Mucosa of rectum (tissue), 2 donors: ENCODE measurements at regions not wholly inside any gene's neighbourhood (a gene's known extent, or its start where the extent isn't known, plus 50 kb on each side); places are given as distances from the start of the nearest gene placed in this dataset.

Source experiments
- H3K27ac ChIP-seq, 2 donors: one replicate each; pipeline ENCODE4 v1.7.0; 2013; ENCODE audit warnings: inconsistent platforms in 2 of 2, low read depth in 2 of 2, low read length in 2 of 2
- H3K27me3 ChIP-seq, 2 donors: one replicate each; pipeline ENCODE4 v1.7.0; 2013; ENCODE audit warnings: low read length in 2 of 2; ENCODE audit not compliant: control insufficient read depth in 2 of 2, insufficient read depth in 2 of 2
- H3K36me3 ChIP-seq, 2 donors: one replicate each; pipeline ENCODE4 v1.7.0; 2013; ENCODE audit warnings: low read length in 2 of 2; ENCODE audit not compliant: control insufficient read depth in 2 of 2, insufficient read depth in 2 of 2
- H3K4me1 ChIP-seq, 2 donors: one replicate each; pipeline ENCODE4 v1.7.0; 2013; ENCODE audit warnings: low read length in 2 of 2, mild to moderate bottlenecking in 1 of 2; ENCODE audit not compliant: control insufficient read depth in 2 of 2, insufficient read depth in 2 of 2
- H3K4me3 ChIP-seq, 2 donors: one replicate each; pipeline ENCODE4 v1.7.0; 2013; ENCODE audit warnings: low read length in 2 of 2
- H3K9ac ChIP-seq, 2 donors: one replicate each; pipeline ENCODE4 v1.7.0; 2013; ENCODE audit warnings: low read length in 2 of 2, low read depth in 1 of 2, mild to moderate bottlenecking in 1 of 2
- H3K9me3 ChIP-seq, 2 donors: one replicate each; pipeline ENCODE4 v1.7.0; 2013; ENCODE audit warnings: low read length in 2 of 2; ENCODE audit not compliant: control insufficient read depth in 2 of 2
- donor health status: healthy.
- donor health status: Normal muscosa, but diverticular disease.

GRCh38 chr2:239752951-239753350 lies 272.2 kb downstream of the NDUFA10 start:
- Histone ChIP-seq H3K9me3 (no peaks in the 10 kb centered on the region), H3K27me3 (no peaks in the 10 kb centered on the region), H3K27ac (no peak overlapping the region), H3K9ac (no peak overlapping the region), H3K4me3 (no peak overlapping the region), H3K36me3 (no peaks in the 10 kb centered on the region), H3K4me1 (no peaks in the 10 kb centered on the region)

- H3K27ac ChIP-seq: no peak overlapping the region
- H3K27me3 ChIP-seq: no peaks in the 10 kb centered on the region
- H3K36me3 ChIP-seq: no peaks in the 10 kb centered on the region
- no peaks in the 10 kb centered on the region for H3K4me1 ChIP-seq
- H3K9me3 ChIP-seq: no peaks in the 10 kb centered on the region
- H3K9ac ChIP-seq: no peak overlapping the region
- no peak overlapping the region for H3K4me3 ChIP-seq
Observed at GRCh38 chr2:239751679-239752355, 273.3 kb downstream of the NDUFA10 start.

- H3K4me1 ChIP-seq: no peaks in the 10 kb centered on the region
- H3K9me3 ChIP-seq: no peaks in the 10 kb centered on the region
- H3K27me3 ChIP-seq: no peaks in the 10 kb centered on the region
- H3K9ac ChIP-seq: no peak overlapping the region
- H3K27ac ChIP-seq: no peak overlapping the region
- H3K4me3 ChIP-seq: no peak overlapping the region
- no peaks in the 10 kb centered on the region for H3K36me3 ChIP-seq
Observed at GRCh38 chr2:239750929-239751678, 274.0 kb downstream of the NDUFA10 start.

- Histone ChIP-seq H3K4me3 (no peak overlapping the region), H3K36me3 (no peaks in the 10 kb centered on the region), H3K9ac (no peak overlapping the region), H3K4me1 (no peaks in the 10 kb centered on the region), H3K9me3 (no peaks in the 10 kb centered on the region), H3K27me3 (no peaks in the 10 kb centered on the region), H3K27ac (no peak overlapping the region)
Observed at GRCh38 chr2:239750045-239750835, 274.9 kb downstream of the NDUFA10 start.

GRCh38 chr2:239749272-239749873 lies 275.8 kb downstream of the NDUFA10 start:
- no peak overlapping the region for H3K9ac ChIP-seq
- no peaks in the 10 kb centered on the region for H3K4me1 ChIP-seq
- no peaks in the 10 kb centered on the region for H3K9me3 ChIP-seq
- no peak overlapping the region for H3K4me3 ChIP-seq
- H3K27me3 ChIP-seq: no peaks in the 10 kb centered on the region
- H3K27ac ChIP-seq: no peak overlapping the region
- H3K36me3 ChIP-seq: no peaks in the 10 kb centered on the region

- H3K27ac ChIP-seq: no peak overlapping the region
- H3K9me3 ChIP-seq: no peaks in the 10 kb centered on the region
- no peak overlapping the region for H3K4me3 ChIP-seq
- no peaks in the 10 kb centered on the region for H3K4me1 ChIP-seq
- no peak overlapping the region for H3K9ac ChIP-seq
- no peaks in the 10 kb centered on the region for H3K36me3 ChIP-seq
- no peaks in the 10 kb centered on the region for H3K27me3 ChIP-seq
Observed at GRCh38 chr2:239748811-239749210, 276.3 kb downstream of the NDUFA10 start.

GRCh38 chr2:239747771-239748170 lies 277.4 kb downstream of the NDUFA10 start:
- Histone ChIP-seq H3K9ac (no peak overlapping the region), H3K4me1 (no peaks in the 10 kb centered on the region), H3K27ac (no peak overlapping the region), H3K9me3 (no peaks in the 10 kb centered on the region), H3K27me3 (no peaks in the 10 kb centered on the region), H3K36me3 (no peaks in the 10 kb centered on the region), H3K4me3 (no peak overlapping the region)

GRCh38 chr2:239747274-239747673 lies 277.9 kb downstream of the NDUFA10 start:
- Histone ChIP-seq H3K4me3 (no peak overlapping the region), H3K27ac (no peak overlapping the region), H3K36me3 (no peaks in the 10 kb centered on the region), H3K4me1 (no peaks in the 10 kb centered on the region), H3K9ac (no peak overlapping the region), H3K9me3 (no peaks in the 10 kb centered on the region), H3K27me3 (no peaks in the 10 kb centered on the region)

GRCh38 chr2:239746559-239747246 lies 278.4 kb downstream of the NDUFA10 start:
- Histone ChIP-seq H3K36me3 (no peaks in the 10 kb centered on the region), H3K27me3 (no peaks in the 10 kb centered on the region), H3K27ac (no peak overlapping the region), H3K9ac (no peak overlapping the region), H3K4me1 (no peaks in the 10 kb centered on the region), H3K4me3 (no peak overlapping the region), H3K9me3 (no peaks in the 10 kb centered on the region)
